HEK293 (cell line): ENCODE measurements at regions not wholly inside any gene's neighbourhood (a gene's known extent, or its start where the extent isn't known, plus 50 kb on each side); places are given as distances from the start of the nearest gene placed in this dataset.

ENCODE experiments used
- CTCF ChIA-PET: fragments of 350-600 bp; formaldehyde crosslinking; extraction: SDS; loops from one replicate; lab custom pipeline; 2021; ENCODE audit warnings: antibody characterized with exemption; lab: Yijun Ruan, JAX
- POLR2A ChIA-PET: fragments of 300-600 bp; formaldehyde crosslinking; extraction: SDS; loops from one replicate; lab custom pipeline; 2020; ENCODE audit warnings: antibody characterized with exemption, inconsistent platforms; lab: Yijun Ruan, JAX
- H3K27ac ChIP-seq: fragments of 200-500 bp; sonication (Bioruptor generic); 2 replicates; pipeline ENCODE4 v1.5.1; 2014; ENCODE audit warnings: low read depth, low read length, control low read depth, inconsistent platforms; ENCODE audit errors: extremely low read depth
- H3K36me3 ChIP-seq, 2 experiments: fragments of 200-500 bp in 1 of 2; sonication (Bioruptor generic) in 1 of 2; 1 replicate in 1 of 2; 2 replicates in 1 of 2; pipeline ENCODE4 v1.5.1; 2014 to 2017; ENCODE audit warnings: inconsistent platforms in 2 of 2, low read length in 2 of 2; ENCODE audit not compliant: control insufficient read depth in 2 of 2, insufficient read depth in 1 of 2
- H3K4me1 ChIP-seq: fragments of 200-500 bp; sonication (Bioruptor generic); 2 replicates; pipeline ENCODE4 v1.5.1; 2014; ENCODE audit warnings: mild to moderate bottlenecking, low read length, inconsistent platforms; ENCODE audit not compliant: control insufficient read depth, insufficient read depth
- H3K4me3 ChIP-seq: 2 replicates; pipeline ENCODE4 v1.5.1; 2011; ENCODE audit warnings: low read depth, mild to moderate bottlenecking, control low read depth, low read length, moderate library complexity
- H3K9me3 ChIP-seq: fragments of 200-500 bp; sonication (Bioruptor generic); 2 replicates; pipeline ENCODE4 v1.5.1; 2014; ENCODE audit warnings: low read depth, low read length, inconsistent platforms; ENCODE audit not compliant: control insufficient read depth, insufficient read depth
- FEZF1 ChIP-seq: fragments of 450-650 bp; formaldehyde crosslinking; IDR thresholded peaks from 2 replicates; pipeline ENCODE4 v1.5.1; 2016; ENCODE audit warnings: missing biosample characterization, missing genetic modification characterization
- KLF8 ChIP-seq: fragments of 450-650 bp; formaldehyde crosslinking; IDR thresholded peaks from 2 replicates; pipeline ENCODE4 v1.5.1; 2016; ENCODE audit warnings: missing biosample characterization, missing genetic modification characterization
- OSR2 ChIP-seq: fragments of 450-650 bp; formaldehyde crosslinking; IDR thresholded peaks from 2 replicates; pipeline ENCODE4 v1.5.1; 2016; ENCODE audit warnings: missing biosample characterization, missing genetic modification characterization
- SP3 ChIP-seq: fragments of 450-650 bp; formaldehyde crosslinking; IDR thresholded peaks from 2 replicates; pipeline ENCODE4 v1.5.1; 2016; ENCODE audit warnings: missing biosample characterization, missing genetic modification characterization
- TCF7L2 ChIP-seq: IDR thresholded peaks from 2 replicates; pipeline ENCODE4 v1.6.1; 2011; ENCODE audit warnings: low read depth, mild to moderate bottlenecking, inconsistent platforms, low read length, moderate library complexity, borderline replicate concordance
- WT1 ChIP-seq: fragments of 450-650 bp; formaldehyde crosslinking; IDR thresholded peaks from 2 replicates; pipeline ENCODE4 v1.5.1; 2016; ENCODE audit warnings: missing biosample characterization, missing genetic modification characterization
- ZBTB8A ChIP-seq: fragments of 450-650 bp; formaldehyde crosslinking; IDR thresholded peaks from 2 replicates; pipeline ENCODE4 v1.5.1; 2016; ENCODE audit warnings: missing biosample characterization, missing genetic modification characterization
- ZFP3 ChIP-seq: fragments of 450-650 bp; formaldehyde crosslinking; IDR thresholded peaks from 2 replicates; pipeline ENCODE4 v1.5.1; 2016; ENCODE audit warnings: low read depth, missing biosample characterization, missing genetic modification characterization
- ZNF112 ChIP-seq: fragments of 450-650 bp; formaldehyde crosslinking; IDR thresholded peaks from 2 replicates; pipeline ENCODE4 v1.5.0; 2017; ENCODE audit warnings: missing biosample characterization, missing genetic modification characterization
- ZNF114 ChIP-seq: fragments of 450-650 bp; formaldehyde crosslinking; IDR thresholded peaks from 2 replicates; pipeline ENCODE4 v1.5.0; 2017; ENCODE audit warnings: missing biosample characterization, missing genetic modification characterization
- ZNF16 ChIP-seq: fragments of 450-650 bp; formaldehyde crosslinking; IDR thresholded peaks from 2 replicates; pipeline ENCODE4 v1.5.1; 2016; ENCODE audit warnings: low read depth, missing biosample characterization, missing genetic modification characterization
- ZNF184 ChIP-seq: fragments of 450-650 bp; IDR thresholded peaks from 2 replicates; pipeline ENCODE4 v1.5.1; 2018; ENCODE audit warnings: missing biosample characterization, mild to moderate bottlenecking, missing genetic modification characterization
- ZNF221 ChIP-seq: fragments of 450-650 bp; formaldehyde crosslinking; IDR thresholded peaks from 2 replicates; pipeline ENCODE4 v1.5.1; 2017; ENCODE audit warnings: missing biosample characterization, missing genetic modification characterization, borderline replicate concordance
- ZNF610 ChIP-seq: fragments of 450-650 bp; formaldehyde crosslinking; IDR thresholded peaks from 2 replicates; pipeline ENCODE4 v1.5.1; 2016; ENCODE audit warnings: missing biosample characterization, missing genetic modification characterization, borderline replicate concordance
- ZNF785 ChIP-seq: fragments of 450-650 bp; formaldehyde crosslinking; IDR thresholded peaks from 2 replicates; pipeline ENCODE4 v1.5.1; 2016; ENCODE audit warnings: missing biosample characterization, missing genetic modification characterization
- TF ChIP-seq, protein P1 (sequence below): fragments of 450-650 bp; formaldehyde crosslinking; IDR thresholded peaks from 2 replicates; pipeline ENCODE4 v1.5.1; 2016; ENCODE audit warnings: missing biosample characterization, missing genetic modification characterization
- TF ChIP-seq, protein P2 (sequence below): fragments of 450-650 bp; formaldehyde crosslinking; IDR thresholded peaks from 2 replicates; pipeline ENCODE4 v1.5.1; 2016; ENCODE audit warnings: missing biosample characterization, missing genetic modification characterization
- TF ChIP-seq, protein P3 (sequence below): fragments of 450-650 bp; IDR thresholded peaks from 2 replicates; pipeline ENCODE4 v1.5.1; 2018; ENCODE audit warnings: missing biosample characterization, mild to moderate bottlenecking, missing genetic modification characterization
- TF ChIP-seq, protein P4 (sequence below): fragments of 450-650 bp; IDR thresholded peaks from 2 replicates; pipeline ENCODE4 v1.5.1; 2018; ENCODE audit warnings: missing biosample characterization, missing genetic modification characterization
- TF ChIP-seq, protein P5 (sequence below): fragments of 450-650 bp; formaldehyde crosslinking; IDR thresholded peaks from 2 replicates; pipeline ENCODE4 v1.5.1; 2016; ENCODE audit warnings: missing biosample characterization, missing genetic modification characterization
- TF ChIP-seq, protein P6 (sequence below): fragments of 450-650 bp; formaldehyde crosslinking; IDR thresholded peaks from 2 replicates; pipeline ENCODE4 v1.5.1; 2016; ENCODE audit warnings: missing biosample characterization, missing genetic modification characterization

DNA sequence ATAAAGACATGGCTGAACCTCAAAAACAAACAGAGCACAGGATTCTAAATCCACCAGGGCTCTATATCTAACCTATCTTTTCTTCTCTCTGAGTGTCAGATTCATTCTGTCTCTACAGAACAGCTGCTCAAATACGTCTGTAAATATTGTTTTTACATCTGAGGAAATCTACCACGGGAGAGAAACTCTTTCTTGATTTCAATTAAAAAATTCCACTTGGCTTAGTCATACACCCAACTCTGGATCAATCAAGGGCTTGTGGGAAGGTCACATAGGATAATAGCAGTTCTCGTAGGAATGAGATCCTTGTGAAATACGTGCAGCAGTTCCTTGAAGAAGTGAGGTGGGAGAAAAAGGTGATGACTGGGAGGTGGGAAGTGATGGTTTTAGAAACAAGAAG lies 1355.7 kb upstream of the ADGRL2 start:
- POLR2A ChIA-PET = no interaction called here
- Histone ChIP-seq H3K36me3 (no peaks in the 10 kb centered on the region), H3K9me3 (no peaks in the 10 kb centered on the region), H3K4me3 (no peak overlapping the region), H3K27ac (no peak overlapping the region), H3K4me1 (no peaks in the 10 kb centered on the region)
- CTCF ChIA-PET = no interaction called here
- TF ChIP-seq, protein P1, sequence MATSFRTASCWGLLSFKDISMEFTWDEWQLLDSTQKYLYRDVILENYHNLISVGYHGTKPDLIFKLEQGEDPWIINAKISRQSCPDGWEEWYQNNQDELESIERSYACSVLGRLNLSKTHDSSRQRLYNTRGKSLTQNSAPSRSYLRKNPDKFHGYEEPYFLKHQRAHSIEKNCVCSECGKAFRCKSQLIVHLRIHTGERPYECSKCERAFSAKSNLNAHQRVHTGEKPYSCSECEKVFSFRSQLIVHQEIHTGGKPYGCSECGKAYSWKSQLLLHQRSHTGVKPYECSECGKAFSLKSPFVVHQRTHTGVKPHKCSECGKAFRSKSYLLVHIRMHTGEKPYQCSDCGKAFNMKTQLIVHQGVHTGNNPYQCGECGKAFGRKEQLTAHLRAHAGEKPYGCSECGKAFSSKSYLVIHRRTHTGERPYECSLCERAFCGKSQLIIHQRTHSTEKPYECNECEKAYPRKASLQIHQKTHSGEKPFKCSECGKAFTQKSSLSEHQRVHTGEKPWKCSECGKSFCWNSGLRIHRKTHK (tag by site-specific recombination) = no peak
- TF ChIP-seq ZNF221 (tag by site-specific recombination) = no peak
- TF ChIP-seq SP3 (tag by site-specific recombination) = no peak
- no peak for TF ChIP-seq KLF8 (tag by site-specific recombination)
- TF ChIP-seq ZNF610 = no peak
- TF ChIP-seq ZBTB8A (tag by site-specific recombination) = no peak
- TF ChIP-seq, protein P2, sequence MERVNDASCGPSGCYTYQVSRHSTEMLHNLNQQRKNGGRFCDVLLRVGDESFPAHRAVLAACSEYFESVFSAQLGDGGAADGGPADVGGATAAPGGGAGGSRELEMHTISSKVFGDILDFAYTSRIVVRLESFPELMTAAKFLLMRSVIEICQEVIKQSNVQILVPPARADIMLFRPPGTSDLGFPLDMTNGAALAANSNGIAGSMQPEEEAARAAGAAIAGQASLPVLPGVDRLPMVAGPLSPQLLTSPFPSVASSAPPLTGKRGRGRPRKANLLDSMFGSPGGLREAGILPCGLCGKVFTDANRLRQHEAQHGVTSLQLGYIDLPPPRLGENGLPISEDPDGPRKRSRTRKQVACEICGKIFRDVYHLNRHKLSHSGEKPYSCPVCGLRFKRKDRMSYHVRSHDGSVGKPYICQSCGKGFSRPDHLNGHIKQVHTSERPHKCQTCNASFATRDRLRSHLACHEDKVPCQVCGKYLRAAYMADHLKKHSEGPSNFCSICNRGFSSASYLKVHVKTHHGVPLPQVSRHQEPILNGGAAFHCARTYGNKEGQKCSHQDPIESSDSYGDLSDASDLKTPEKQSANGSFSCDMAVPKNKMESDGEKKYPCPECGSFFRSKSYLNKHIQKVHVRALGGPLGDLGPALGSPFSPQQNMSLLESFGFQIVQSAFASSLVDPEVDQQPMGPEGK (tag by site-specific recombination) = no peak
- TF ChIP-seq OSR2 = no peak
- TF ChIP-seq WT1 (tag by site-specific recombination) = no peak
- TF ChIP-seq FEZF1 (tag by site-specific recombination) = no peak
- no peak for TF ChIP-seq ZNF184 (tag by site-specific recombination)
- TF ChIP-seq ZNF16 (tag by site-specific recombination) = no peak

DNA sequence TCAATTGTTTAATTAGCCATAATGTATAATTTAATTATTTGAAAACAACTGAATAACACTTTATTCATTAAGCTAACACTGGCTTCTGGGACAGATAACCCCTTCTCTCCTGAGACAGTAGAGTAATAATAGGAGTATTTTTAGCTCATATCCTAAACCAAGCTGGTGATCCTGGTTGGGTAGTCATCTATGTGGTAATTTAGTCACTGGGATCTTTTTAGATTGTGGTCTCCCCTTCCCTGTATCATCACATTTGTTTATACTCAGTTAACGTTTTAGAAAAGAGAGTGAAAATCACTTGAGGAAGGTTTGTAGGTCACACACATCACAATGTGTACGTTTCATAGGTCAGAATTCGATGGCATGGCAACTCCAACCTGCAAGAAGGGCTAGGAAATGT lies 1356.6 kb upstream of the ADGRL2 start:
- ChIA-PET CTCF (no interaction called here), POLR2A (no interaction called here)

DNA sequence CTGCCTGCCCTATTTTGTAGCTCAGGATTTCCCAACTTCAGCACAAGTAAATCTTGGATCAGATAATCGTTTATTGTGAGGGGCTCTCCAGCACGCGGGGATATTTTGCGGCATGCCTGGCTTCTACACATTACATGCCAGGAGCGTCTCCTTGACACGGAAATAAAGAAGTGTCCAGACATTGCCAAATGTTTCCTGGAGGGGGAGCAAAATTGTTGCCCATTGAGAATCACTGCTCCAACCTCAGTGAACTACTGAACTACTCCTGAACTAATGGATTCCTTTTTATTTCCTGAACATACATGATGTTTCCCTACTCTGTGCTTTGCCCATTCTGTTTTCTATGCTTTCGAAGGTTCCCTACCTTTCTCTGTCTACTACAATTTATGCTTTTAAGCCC lies 1359.1 kb upstream of the ADGRL2 start:
- Histone ChIP-seq H3K4me3 (no peak overlapping the region), H3K36me3 (no peaks in the 10 kb centered on the region), H3K4me1 (no peaks in the 10 kb centered on the region), H3K27ac (no peak overlapping the region), H3K9me3 (no peaks in the 10 kb centered on the region)
- CTCF ChIA-PET = interaction anchor here (1.1 kb wide), 1 partner anchor 96 kb away, joined by 3 read pairs; no protein-coding TSS in a partner anchor
- POLR2A ChIA-PET = no interaction called here
- no peak for TF ChIP-seq ZNF785 (tag by site-specific recombination)
- no peak for TF ChIP-seq ZFP3 (tag by site-specific recombination)
- no peak for TF ChIP-seq ZNF112 (tag by site-specific recombination)
- TF ChIP-seq, protein P3, sequence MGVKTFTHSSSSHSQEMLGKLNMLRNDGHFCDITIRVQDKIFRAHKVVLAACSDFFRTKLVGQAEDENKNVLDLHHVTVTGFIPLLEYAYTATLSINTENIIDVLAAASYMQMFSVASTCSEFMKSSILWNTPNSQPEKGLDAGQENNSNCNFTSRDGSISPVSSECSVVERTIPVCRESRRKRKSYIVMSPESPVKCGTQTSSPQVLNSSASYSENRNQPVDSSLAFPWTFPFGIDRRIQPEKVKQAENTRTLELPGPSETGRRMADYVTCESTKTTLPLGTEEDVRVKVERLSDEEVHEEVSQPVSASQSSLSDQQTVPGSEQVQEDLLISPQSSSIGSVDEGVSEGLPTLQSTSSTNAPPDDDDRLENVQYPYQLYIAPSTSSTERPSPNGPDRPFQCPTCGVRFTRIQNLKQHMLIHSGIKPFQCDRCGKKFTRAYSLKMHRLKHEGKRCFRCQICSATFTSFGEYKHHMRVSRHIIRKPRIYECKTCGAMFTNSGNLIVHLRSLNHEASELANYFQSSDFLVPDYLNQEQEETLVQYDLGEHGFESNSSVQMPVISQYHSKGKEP = no peak
- TF ChIP-seq, protein P4, sequence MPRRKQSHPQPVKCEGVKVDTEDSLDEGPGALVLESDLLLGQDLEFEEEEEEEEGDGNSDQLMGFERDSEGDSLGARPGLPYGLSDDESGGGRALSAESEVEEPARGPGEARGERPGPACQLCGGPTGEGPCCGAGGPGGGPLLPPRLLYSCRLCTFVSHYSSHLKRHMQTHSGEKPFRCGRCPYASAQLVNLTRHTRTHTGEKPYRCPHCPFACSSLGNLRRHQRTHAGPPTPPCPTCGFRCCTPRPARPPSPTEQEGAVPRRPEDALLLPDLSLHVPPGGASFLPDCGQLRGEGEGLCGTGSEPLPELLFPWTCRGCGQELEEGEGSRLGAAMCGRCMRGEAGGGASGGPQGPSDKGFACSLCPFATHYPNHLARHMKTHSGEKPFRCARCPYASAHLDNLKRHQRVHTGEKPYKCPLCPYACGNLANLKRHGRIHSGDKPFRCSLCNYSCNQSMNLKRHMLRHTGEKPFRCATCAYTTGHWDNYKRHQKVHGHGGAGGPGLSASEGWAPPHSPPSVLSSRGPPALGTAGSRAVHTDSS (tag by site-specific recombination) = no peak
- TF ChIP-seq, protein P5, sequence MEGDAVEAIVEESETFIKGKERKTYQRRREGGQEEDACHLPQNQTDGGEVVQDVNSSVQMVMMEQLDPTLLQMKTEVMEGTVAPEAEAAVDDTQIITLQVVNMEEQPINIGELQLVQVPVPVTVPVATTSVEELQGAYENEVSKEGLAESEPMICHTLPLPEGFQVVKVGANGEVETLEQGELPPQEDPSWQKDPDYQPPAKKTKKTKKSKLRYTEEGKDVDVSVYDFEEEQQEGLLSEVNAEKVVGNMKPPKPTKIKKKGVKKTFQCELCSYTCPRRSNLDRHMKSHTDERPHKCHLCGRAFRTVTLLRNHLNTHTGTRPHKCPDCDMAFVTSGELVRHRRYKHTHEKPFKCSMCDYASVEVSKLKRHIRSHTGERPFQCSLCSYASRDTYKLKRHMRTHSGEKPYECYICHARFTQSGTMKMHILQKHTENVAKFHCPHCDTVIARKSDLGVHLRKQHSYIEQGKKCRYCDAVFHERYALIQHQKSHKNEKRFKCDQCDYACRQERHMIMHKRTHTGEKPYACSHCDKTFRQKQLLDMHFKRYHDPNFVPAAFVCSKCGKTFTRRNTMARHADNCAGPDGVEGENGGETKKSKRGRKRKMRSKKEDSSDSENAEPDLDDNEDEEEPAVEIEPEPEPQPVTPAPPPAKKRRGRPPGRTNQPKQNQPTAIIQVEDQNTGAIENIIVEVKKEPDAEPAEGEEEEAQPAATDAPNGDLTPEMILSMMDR (tag by site-specific recombination) = no peak

More for the DNA sequence above, 1356.6 kb upstream of the ADGRL2 start:
- Histone ChIP-seq H3K4me3 (no peak overlapping the region), H3K4me1 (no peaks in the 10 kb centered on the region), H3K9me3 (no peaks in the 10 kb centered on the region), H3K36me3 (no peaks in the 10 kb centered on the region), H3K27ac (no peak overlapping the region)
- TF ChIP-seq ZNF114 (tag by site-specific recombination) (no peak), TCF7L2 (no peak)
- TF ChIP-seq, protein P6, sequence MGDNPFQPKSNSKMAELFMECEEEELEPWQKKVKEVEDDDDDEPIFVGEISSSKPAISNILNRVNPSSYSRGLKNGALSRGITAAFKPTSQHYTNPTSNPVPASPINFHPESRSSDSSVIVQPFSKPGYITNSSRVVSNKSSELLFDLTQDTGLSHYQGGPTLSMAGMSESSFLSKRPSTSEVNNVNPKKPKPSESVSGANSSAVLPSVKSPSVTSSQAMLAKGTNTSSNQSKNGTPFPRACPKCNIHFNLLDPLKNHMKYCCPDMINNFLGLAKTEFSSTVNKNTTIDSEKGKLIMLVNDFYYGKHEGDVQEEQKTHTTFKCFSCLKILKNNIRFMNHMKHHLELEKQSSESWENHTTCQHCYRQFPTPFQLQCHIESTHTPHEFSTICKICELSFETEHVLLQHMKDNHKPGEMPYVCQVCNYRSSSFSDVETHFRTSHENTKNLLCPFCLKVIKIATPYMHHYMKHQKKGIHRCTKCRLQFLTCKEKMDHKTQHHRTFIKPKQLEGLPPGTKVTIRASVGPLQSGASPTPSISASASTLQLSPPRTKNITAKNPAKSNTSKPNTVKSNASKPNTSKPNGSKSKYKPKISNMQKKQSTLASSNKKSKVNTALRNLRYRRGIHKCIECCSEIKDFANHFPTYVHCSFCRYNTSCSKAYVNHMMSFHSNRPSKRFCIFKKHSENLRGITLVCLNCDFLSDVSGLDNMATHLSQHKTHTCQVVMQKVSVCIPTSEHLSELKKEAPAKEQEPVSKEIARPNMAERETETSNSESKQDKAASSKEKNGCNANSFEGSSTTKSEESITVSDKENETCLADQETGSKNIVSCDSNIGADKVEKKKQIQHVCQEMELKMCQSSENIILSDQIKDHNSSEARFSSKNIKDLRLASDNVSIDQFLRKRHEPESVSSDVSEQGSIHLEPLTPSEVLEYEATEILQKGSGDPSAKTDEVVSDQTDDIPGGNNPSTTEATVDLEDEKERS (tag by site-specific recombination) = no peak
